ENCODE measurements at regions not wholly inside any gene's neighbourhood (a gene's known extent, or its start where the extent isn't known, plus 50 kb on each side); places are given as distances from the start of the nearest gene placed in this dataset.
"Not testable (repeated sequence)": the region's sequence is repeated elsewhere in the genome, so short reads cannot be mapped to it uniquely, and the experiment has no call there.

DNA sequence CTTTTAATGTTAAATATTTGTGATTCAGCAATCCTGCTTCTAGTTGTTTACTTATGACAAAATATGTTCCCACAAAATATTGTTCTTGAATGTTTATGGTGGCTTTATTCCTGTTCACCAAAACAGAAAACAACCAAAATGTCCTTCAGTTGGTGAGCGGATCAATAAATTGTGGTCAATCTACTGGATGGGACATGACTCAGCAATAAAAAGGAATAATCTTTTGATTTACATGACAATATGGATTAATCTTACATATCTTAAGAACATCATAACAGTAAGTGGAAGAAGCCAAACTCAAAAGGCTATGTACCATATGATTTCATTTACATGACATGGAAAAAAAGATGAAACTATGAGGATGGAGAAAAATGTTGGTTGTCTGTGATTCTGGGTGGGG, 691.3 kb upstream of the GHITM start:
- DNase-seq (ENCODE audit: extremely low read depth in 1 of 11, low read depth in 9 of 11, low spot score in 4 of 11): no peak

GRCh38 chr10:83458611-83459010, 680.7 kb upstream of the GHITM start:
- no peak for DNase-seq (ENCODE audit: extremely low read depth in 1 of 11, low read depth in 9 of 11, low spot score in 4 of 11)

DNA sequence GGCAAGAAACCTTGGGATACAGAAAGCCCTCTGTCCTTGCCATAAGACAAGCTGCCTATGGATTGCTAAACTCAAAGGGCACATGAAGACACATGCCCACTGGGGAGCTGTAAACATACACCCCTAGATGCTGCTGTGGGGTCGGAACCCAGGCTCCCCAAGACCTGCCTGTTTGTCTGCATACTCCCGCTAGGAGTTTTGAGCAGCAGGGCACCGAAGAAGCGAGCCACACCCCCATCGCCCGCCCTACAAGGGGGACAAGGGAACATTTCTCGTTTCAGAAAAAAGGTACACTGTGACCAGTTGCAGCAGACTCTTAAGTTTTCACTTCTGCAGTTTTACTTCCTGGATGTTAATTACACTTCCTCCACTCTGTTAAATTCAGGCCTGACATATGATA, 680.2 kb upstream of the GHITM start:
- DNase-seq (ENCODE audit: extremely low read depth in 1 of 11, low read depth in 9 of 11, low spot score in 4 of 11): no peak

- no peak for DNase-seq (ENCODE audit: extremely low read depth in 1 of 11, low read depth in 9 of 11, low spot score in 4 of 11)
Observed at GRCh38 chr10:83469728-83470331, 669.5 kb upstream of the GHITM start.

DNA sequence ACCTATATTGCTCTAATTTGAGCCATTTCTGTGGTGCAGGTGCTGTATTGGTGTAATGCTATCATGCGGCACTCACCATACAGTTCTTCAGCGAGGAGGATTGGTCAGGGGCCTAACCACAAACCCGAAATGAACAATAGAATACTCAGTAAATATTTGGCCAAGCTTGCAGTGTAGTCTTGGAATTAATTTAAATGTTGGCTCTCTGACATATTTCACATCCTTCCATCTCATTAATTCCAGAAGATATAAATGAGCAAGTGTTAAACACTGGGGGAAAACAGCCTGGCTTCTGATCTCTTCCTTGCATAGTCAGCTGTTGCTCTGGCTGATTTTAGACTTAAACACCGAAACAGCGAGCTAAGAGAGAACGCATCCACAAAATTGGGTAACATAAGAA, 663.1 kb upstream of the GHITM start:
- DNase-seq (ENCODE audit: extremely low read depth in 1 of 11, low read depth in 9 of 11, low spot score in 4 of 11): no peak

DNA sequence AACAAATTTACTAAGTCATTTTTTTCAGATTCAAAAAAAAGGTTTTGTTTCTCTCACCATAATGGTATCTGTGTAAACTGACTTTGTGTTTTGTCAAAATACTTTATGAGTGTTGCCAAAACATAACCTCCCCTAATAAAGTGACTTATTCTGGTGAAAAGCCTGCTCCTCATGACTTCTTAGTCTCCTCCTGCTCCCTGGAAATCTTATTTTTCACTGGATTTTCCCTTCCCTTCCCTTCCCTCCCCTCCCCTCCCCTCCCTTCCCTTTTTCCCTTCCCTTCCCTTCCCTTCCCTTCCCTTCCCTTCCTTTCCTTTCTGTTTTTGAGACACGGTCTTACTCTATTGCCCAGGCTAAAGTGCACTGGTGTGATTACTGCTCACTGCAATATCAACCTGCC, 650.1 kb upstream of the GHITM start:
- DNase-seq (ENCODE audit: extremely low read depth in 1 of 11, low read depth in 9 of 11, low spot score in 4 of 11): no peak

DNA sequence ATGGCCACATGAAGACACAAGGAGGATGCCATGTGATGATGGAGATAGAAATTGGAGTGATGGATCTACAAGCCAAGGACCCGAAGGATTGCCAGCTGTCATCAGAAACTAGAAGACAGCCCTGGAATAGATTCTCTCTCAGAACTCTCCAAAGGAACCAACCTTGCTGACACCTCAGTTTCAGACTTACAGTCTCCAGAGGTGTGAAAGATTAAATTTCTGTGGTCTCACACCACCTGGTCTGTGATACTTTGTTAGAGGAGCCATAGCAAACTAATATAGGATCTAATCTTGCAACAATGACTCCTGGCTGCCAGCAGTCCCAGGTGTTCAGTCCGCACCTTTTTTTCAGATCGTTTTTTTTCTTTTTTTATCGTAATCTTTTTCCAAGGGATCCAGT, 647.3 kb upstream of the GHITM start:
- no peak for DNase-seq (ENCODE audit: extremely low read depth in 1 of 11, low read depth in 9 of 11, low spot score in 4 of 11)

- DNase-seq (ENCODE audit: extremely low read depth in 1 of 11, low read depth in 9 of 11, low spot score in 4 of 11): no peak
Observed at GRCh38 chr10:83512681-83513080, 626.6 kb upstream of the GHITM start.

GRCh38 chr10:83515001-83515400, 624.3 kb upstream of the GHITM start:
- no peak for DNase-seq (ENCODE audit: extremely low read depth in 1 of 11, low read depth in 9 of 11, low spot score in 4 of 11)

DNA sequence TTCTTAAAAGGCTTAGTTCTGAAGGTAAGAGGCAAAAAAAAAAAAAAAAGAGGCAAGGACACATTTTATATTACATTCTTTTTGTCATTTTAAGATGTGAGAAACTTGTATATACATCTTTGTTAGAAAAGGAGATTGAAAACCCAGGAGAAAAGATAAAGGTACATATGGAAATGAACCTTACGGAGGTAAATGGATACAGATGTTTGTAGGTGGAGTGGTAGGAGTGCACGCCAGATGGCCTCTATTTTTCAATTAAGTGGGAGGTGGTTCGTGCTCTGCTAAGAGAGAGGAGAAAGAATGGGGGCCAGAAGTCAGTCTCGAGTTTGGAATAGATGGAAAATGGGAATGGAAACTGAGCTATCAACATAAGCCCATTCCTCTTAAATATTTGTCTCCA, 622.5 kb upstream of the GHITM start:
- DNase-seq (ENCODE audit: extremely low read depth in 1 of 11, low read depth in 9 of 11, low spot score in 4 of 11): no peak

DNA sequence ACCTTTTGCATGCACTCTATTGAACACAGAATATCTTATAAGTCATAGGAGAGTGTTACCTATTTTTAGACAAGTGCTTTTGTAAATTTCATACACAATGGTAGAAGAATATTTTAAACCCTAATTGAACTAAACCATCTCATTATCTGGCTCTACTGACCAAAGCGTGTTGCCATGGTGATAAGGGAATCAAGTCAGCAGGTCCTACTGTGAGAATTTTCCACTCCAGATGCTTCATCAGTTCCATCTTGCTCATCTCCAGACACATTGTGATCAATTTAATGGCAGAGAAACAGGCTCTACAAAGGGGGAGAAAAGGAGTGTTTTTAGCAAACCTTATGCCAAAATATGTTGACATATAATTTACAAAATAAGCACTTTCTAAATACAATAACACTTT, 621.9 kb upstream of the GHITM start:
- no peak for DNase-seq (ENCODE audit: extremely low read depth in 1 of 11, low read depth in 9 of 11, low spot score in 4 of 11)

- no peak for DNase-seq (ENCODE audit: extremely low read depth in 1 of 11, low read depth in 9 of 11, low spot score in 4 of 11)
Observed at GRCh38 chr10:83518779-83519178, 620.5 kb upstream of the GHITM start.

- DNase-seq (ENCODE audit: extremely low read depth in 1 of 11, low read depth in 9 of 11, low spot score in 4 of 11): not testable (repeated sequence)
Observed at GRCh38 chr10:83520386-83520785, 618.9 kb upstream of the GHITM start.

DNA sequence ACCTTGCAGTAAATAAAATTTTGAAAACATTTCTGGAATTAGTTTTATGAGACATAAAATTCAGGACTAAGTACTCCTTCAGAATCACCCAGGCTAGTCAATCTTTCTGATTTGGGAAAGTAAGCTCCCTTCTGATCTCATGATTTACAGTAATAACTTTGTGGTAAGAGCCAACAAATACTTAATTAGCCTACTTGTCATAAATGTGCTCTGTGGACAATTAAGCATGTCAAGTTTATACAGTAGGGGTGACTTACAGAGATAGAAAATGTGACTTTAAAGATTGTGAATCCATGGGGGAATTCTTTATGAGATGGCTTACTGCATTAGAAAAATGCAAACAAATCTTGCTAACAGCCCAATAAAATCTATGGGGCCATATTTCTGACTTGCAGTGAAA, 616.9 kb upstream of the GHITM start:
- DNase-seq (ENCODE audit: extremely low read depth in 1 of 11, low read depth in 9 of 11, low spot score in 4 of 11): no peak

GRCh38 chr10:83522881-83523386, 616.4 kb upstream of the GHITM start:
- DNase-seq (ENCODE audit: extremely low read depth in 1 of 11, low read depth in 9 of 11, low spot score in 4 of 11): no peak

GRCh38 chr10:83527934-83528333, 611.4 kb upstream of the GHITM start:
- no peak for DNase-seq (ENCODE audit: extremely low read depth in 1 of 11, low read depth in 9 of 11, low spot score in 4 of 11)

- no peak for DNase-seq (ENCODE audit: extremely low read depth in 1 of 11, low read depth in 9 of 11, low spot score in 4 of 11)
Observed at GRCh38 chr10:83533290-83533689, 606.0 kb upstream of the GHITM start.

DNA sequence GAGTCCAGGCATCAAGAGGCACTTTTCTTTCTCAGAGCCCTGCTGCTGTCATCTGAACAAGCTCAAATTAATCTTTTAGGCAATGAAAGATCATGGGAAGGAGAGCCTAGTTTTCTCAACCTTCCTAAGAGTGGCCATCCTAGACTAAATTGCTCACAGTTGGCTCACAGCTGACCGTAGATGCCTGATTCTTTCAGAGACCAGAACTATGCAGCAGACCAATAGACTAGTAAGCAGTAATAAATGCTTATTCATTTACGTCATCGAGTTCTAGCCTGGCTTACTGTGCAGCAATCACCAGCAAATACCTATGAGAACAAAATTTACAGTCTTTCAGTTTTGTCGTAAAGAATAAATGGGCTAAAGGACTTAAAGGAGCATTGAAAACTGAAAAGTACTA, 602.9 kb upstream of the GHITM start:
- no peak for DNase-seq (ENCODE audit: extremely low read depth in 1 of 11, low read depth in 9 of 11, low spot score in 4 of 11)

DNA sequence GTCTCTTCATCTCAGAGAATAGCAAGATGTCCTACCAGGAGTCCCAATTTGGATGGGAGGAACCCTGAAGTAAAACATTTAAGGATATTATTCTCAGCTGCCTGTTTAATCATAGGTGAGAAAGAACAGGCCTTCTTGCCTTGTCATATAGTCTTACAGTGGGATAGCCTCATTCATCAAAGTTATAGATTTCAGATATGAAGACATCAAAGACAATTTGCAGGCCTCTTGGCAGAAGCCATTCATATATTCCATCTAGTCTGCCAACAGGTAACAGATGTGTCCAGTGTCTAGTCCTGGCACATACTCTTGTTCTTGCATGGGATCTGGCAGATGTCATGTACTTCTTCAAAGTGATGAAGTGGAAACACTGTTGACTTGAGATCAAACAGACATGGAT, 601.3 kb upstream of the GHITM start:
- DNase-seq (ENCODE audit: extremely low read depth in 1 of 11, low read depth in 9 of 11, low spot score in 4 of 11): no peak

GRCh38 chr10:83539528-83540308, 599.6 kb upstream of the GHITM start:
- DNase-seq (ENCODE audit: extremely low read depth in 1 of 11, low read depth in 9 of 11, low spot score in 4 of 11): peak in 4 of 11 donors; percentile 10 to 36 (median 18)

DNA sequence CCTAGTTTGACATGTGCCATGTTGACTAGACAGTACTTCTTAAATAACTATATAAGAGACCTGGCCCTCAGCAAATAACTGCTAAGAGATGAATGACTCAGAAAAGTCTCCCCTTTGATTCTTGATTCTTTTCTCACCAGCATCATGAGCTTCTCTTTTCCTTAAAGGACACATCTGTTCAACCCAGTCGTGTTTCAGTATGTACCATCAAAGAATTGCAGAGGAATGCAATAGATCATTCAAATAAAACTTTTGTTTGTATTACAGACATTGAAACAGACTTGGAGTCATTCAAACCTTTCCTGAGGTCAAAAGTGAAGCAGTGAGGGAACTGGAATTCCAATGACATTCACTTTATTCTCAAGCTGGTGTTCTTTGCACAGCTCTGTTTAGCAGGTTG, 598.3 kb upstream of the GHITM start:
- no peak for DNase-seq (ENCODE audit: extremely low read depth in 1 of 11, low read depth in 9 of 11, low spot score in 4 of 11)
